OCI-LY3 (cell line): ENCODE measurements at regions not wholly inside any gene's neighbourhood (a gene's known extent, or its start where the extent isn't known, plus 50 kb on each side); places are given as distances from the start of the nearest gene placed in this dataset.

ENCODE experiments used
- CTCF ChIP-seq: fragments of 200-600, 300-600 bp; sonication (generic); IDR thresholded peaks from 2 replicates; pipeline ENCODE4 v1.5.1; 2014; ENCODE audit warnings: antibody characterized with exemption, low read length, low read depth
- EZH2phosphoT487 ChIP-seq: fragments of 200-600 bp; shearing (Covaris generic); IDR thresholded peaks from 2 replicates; pipeline ENCODE4 v1.6.1; 2018; ENCODE audit warnings: antibody characterized with exemption, mixed run types, low read depth

GRCh38 chr12:124132530-124132929, 159.5 kb downstream of the ZNF664 start:
- TF ChIP-seq CTCF (no peak), EZH2phosphoT487 (no peak)
